ENCODE measurements at regions not wholly inside any gene's neighbourhood (a gene's known extent, or its start where the extent isn't known, plus 50 kb on each side); places are given as distances from the start of the nearest gene placed in this dataset.
"Not testable (repeated sequence)": the region's sequence is repeated elsewhere in the genome, so short reads cannot be mapped to it uniquely, and the experiment has no call there.

DNA sequence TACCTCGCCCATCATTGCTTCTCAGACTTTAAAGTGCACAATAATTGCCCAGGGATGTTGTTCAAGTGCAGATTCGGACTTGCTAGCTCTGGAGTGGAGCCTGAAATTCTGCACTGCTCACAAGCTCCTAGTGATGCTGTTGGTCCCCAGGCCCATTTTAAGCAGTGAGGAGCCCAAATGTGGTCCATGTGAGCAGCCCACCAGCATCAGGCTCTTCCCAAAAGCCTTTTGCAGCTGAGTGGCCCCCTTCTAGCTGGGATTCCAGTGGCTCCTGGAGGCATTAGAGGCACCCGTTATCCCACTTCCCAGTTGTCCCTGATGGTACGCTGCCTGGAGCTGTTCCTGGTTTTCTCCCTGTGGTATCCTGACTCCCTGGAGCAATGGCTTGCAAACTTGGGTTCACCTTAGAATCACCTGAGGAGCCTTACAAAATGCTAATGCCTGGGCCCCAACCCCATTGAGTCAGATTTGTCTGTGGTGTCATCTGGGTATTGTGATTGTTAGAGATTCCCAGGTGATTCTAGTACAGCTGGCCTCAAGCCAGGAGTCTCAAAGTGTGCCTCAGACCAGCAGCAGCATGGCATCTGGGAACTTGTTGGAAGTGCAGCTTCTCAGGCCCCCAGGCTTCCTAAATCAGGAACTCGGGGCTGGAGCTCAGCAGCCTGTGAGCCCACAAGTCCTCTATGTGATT lies 186.9 kb upstream of the SLC24A3 start:
- DNase-seq: no peak

DNA sequence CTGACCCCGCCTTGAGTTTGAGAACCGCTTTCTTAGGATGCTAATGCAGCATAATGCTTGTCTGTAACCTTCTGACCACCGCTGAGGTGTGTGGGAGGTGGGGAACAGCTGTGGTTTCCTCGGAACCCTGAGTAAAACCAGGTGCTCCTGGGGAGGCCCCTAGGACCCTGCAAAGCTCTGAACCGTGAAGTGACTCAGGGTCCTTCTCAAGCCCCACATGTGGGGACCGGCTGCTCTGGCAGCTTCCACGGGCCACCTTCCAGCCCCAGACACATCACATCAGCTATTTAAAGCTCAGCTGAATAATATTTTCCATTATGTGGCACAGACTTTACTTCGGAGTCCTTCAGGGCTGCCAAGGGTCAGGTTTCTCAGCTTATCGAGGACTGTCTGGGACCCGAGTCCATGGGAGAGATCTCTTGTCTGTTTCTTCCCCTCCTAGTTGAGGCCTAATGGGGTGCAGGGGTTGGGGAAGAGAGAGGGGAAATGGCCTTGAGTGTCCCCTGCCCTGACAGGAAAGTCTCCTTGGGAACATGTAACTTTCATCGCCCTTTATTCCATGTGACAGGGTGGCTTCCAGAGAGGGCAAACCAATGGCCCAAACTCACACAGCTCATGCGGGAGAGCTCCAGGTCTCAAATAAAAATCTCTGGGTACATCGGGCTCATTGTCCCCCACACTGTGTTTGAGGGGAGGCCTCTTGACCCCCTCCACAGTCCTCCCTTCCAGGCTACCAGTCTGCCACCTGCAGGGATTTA lies 186.1 kb upstream of the SLC24A3 start:
- DNase-seq: no peak

- DNase-seq: no peak
Observed at GRCh38 chr20:19026901-19027644, 185.4 kb upstream of the SLC24A3 start.

- no peak for DNase-seq
Observed at GRCh38 chr20:19027971-19028370, 184.5 kb upstream of the SLC24A3 start.

GRCh38 chr20:19041787-19042186 lies 170.7 kb upstream of the SLC24A3 start:
- no peak for DNase-seq

- DNase-seq: no peak
Observed at GRCh38 chr20:19045371-19045770, 167.1 kb upstream of the SLC24A3 start.

GRCh38 chr20:19047040-19047950 lies 165.1 kb upstream of the SLC24A3 start:
- DNase-seq: no peak

DNA sequence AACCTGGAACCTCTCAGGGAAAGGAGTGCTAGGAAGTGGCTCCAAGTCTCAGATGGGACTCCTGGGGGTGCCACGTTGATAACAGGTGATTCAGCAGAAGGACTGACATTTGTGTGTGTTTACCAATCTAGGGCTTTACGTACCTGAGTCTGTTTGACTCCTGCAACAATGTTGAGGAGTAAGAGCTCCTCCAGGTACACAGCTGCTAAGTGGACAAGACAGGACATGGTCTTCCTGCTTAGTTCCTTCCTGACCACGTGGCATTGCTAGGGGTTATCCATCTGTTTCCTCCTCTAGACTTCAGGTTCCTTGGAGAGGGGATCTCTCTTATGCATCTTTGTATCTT lies 164.5 kb upstream of the SLC24A3 start:
- DNase-seq: no peak

DNA sequence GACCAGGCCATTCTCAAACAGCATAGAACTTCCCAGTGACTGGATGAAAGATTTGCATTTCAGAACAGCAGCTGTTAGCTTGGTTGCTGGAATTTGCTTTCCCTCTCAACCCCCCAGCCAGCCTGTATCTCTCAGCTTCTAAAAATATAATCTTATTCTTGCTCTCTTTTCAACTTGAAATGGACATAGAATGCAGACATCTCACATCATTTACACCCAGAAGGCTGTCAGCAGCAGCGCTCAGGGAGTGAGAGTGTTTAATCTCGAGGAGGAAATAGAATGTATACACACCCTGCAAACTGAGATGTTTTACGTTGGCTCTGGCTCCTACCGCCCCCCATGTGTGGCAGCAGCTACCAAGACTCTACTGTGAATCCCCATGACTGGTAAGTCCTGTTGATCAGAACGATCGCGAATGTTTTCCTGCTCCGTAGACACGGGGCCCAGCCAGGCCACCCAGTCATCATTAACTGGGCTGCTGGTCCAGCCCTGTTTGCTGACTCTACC lies 163.4 kb upstream of the SLC24A3 start:
- no peak for DNase-seq

GRCh38 chr20:19049514-19049913 lies 162.9 kb upstream of the SLC24A3 start:
- no peak for DNase-seq

DNA sequence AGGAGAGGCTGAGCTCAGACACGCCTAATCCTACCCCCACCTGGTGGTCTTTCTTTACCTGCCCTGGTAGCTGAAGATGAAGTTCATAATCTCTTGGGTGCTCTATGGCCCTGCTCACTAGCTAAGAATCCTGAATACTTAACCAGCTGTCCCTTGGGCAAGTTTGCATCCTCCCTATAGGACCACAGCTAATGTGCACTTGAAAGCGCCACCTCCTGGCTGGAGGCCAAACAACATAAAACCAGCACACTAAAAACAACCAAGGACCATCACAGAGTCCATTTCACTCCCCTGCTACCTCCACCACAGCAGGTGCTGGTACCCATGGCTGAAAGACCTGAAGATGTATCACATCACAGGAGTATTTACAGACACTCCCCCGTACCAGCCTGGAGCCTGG lies 155.5 kb upstream of the SLC24A3 start:
- DNase-seq: no peak

- DNase-seq: not testable (repeated sequence)
Observed at GRCh38 chr20:19064788-19065187, 147.7 kb upstream of the SLC24A3 start.

DNA sequence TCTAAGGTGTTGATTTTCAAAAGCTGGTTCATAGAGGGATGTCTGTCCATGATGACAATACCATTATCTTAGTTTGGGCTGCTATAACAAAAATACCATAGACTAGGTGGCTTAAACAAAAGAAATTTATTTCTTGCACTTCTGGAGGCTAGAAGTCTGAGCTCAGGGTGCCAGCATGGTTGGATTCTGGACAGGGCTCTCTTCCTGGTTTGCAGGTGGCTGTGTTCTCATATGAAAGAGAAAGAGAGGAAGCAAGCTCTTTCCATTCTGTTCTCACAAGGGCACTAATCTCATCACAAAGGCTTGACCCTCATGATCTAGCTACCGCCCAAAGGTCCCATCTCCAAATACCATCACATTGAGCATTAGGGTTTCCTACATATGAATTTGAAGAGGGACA lies 144.5 kb upstream of the SLC24A3 start:
- no peak for DNase-seq

DNA sequence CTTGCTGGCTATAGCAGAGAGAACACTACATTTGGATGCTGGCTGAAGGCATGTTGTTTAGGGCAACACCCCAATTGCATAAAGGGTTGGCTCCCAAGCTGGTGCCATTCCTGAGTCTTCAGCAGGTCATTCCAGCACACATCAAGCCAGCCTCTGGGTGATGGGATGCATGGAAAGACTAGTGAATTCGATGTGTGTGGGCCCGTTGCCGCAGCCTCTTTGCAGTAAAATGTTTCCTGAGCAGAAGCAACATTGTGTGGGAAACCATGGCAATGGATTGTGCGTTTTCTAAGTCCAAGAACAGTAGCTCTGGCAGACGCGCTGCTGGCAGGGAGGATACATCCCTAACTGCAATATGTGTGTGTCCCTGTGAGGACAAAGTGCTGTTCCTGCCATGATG lies 142.4 kb upstream of the SLC24A3 start:
- DNase-seq: peak in 1 of 56 donors; percentile 2

- no peak for DNase-seq
Observed at GRCh38 chr20:19070681-19071445, 141.6 kb upstream of the SLC24A3 start.

- no peak for DNase-seq
Observed at GRCh38 chr20:19071446-19071725, 141.1 kb upstream of the SLC24A3 start.

DNA sequence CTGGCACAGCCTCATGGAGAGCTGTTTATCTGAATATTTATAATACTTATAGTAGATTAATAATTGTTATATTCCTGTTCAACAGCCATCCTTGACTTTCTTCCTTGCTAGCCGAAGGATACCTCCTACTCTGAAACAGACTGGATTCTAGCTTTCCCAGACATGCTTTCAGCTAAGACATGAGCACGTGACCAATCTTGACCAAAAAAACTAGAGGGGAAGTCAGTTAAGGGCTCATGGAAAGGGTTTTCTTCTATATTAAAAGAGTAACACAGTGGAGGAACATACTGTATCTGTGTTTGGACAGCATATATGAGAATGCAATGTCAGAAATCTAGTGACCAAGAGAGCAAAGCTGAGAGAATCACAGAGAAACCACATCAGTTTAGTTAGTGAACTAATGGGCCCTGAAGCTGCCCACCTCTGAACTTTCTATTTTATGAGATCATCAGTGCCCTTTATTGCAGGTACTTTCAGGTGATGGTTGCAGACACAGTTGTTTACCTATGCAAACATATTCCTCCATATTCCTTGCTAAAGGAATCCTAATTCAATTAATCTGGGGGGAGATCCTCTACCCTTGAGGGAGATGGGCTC lies 140.4 kb upstream of the SLC24A3 start:
- no peak for DNase-seq

DNA sequence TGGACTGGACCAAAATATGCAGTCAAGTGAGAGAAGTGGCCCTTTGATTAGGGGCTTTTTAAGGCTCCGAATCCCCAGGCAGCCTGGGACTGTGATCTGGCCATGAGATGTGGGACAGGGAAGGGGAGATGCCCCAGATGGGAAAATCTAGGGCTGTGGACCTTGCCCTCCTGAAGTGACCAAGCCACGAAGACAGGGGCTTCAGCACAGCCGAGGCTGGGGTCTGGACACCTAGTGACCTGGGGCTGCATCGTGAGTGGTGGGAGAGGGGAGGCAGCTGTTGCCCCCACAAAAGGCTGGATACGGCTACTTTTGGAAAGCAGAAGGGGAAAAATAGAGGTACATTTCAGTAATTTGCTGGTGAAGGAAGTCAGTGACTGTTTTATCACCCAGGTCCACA lies 139.5 kb upstream of the SLC24A3 start:
- no peak for DNase-seq

GRCh38 chr20:19073584-19074218 lies 138.7 kb upstream of the SLC24A3 start:
- DNase-seq: no peak

DNA sequence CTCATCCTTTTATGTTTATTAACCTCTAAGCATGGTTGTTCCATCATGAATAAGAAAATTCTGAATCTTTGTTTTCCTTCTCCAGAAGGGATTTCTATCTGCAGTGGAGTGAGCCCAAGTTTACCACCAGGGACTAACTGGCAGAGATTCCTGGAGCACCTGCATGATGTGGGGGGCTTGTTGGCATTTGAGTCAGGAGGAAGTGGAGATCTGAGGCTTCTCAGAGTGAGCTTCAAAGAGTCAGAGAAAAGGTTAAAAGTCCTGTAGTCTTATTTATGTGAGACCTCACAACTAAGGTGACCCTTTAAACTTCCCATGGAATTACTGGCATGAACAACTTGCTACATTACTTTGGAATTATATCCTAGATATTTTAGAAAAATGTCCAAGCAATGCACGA lies 138.1 kb upstream of the SLC24A3 start:
- DNase-seq: no peak

Measured in nucleus accumbens (tissue), 56 donors.